Epithelial cell of esophagus (primary cell): ENCODE measurements at regions not wholly inside any gene's neighbourhood (a gene's known extent, or its start where the extent isn't known, plus 50 kb on each side); places are given as distances from the start of the nearest gene placed in this dataset.
A peak's percentile ranks its signal among the peaks of the same experiment; 100 is the strongest.

ENCODE experiments used
- DNase-seq: peaks from one replicate; pipeline ENCODE4 v3.0.0; 2010; ENCODE audit warnings: low read depth
- H3K4me3 ChIP-seq: 2 replicates; pipeline ENCODE4 v1.5.1; 2011; ENCODE audit warnings: mild to moderate bottlenecking, low read length, control low read depth
- TF ChIP-seq, protein P1 (sequence below): IDR thresholded peaks from 2 replicates; pipeline ENCODE4 v1.5.1; 2011; ENCODE audit warnings: low read depth, mild to moderate bottlenecking, low read length, control low read depth, inconsistent platforms; ENCODE audit not compliant: insufficient read depth; ENCODE audit errors: missing control alignments

- H3K4me3 ChIP-seq, result no peak overlapping the region
- no peak for DNase-seq
- TF ChIP-seq, protein P1, sequence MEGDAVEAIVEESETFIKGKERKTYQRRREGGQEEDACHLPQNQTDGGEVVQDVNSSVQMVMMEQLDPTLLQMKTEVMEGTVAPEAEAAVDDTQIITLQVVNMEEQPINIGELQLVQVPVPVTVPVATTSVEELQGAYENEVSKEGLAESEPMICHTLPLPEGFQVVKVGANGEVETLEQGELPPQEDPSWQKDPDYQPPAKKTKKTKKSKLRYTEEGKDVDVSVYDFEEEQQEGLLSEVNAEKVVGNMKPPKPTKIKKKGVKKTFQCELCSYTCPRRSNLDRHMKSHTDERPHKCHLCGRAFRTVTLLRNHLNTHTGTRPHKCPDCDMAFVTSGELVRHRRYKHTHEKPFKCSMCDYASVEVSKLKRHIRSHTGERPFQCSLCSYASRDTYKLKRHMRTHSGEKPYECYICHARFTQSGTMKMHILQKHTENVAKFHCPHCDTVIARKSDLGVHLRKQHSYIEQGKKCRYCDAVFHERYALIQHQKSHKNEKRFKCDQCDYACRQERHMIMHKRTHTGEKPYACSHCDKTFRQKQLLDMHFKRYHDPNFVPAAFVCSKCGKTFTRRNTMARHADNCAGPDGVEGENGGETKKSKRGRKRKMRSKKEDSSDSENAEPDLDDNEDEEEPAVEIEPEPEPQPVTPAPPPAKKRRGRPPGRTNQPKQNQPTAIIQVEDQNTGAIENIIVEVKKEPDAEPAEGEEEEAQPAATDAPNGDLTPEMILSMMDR, result no peak
Observed at GRCh38 chr1:9477535-9477934, 61.7 kb upstream of the SLC25A33 start.

DNA sequence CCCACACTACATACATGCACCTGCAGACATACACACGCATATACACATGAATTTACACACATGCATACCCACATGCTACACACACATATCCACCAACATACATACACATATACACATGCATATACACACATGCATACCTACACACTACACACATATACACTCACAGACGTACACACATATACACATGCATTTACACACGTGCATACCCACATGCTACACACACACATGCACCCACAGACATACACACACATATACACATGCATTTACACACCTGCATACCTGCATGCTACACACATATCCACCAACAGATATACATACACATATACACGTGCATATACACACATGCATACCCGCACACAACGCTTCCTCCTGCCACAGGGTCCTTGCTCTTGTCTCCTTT is 61.2 kb upstream of the SLC25A33 start:
- no peak for DNase-seq
- TF ChIP-seq, protein P1, result no peak
- no peak overlapping the region for H3K4me3 ChIP-seq

DNA sequence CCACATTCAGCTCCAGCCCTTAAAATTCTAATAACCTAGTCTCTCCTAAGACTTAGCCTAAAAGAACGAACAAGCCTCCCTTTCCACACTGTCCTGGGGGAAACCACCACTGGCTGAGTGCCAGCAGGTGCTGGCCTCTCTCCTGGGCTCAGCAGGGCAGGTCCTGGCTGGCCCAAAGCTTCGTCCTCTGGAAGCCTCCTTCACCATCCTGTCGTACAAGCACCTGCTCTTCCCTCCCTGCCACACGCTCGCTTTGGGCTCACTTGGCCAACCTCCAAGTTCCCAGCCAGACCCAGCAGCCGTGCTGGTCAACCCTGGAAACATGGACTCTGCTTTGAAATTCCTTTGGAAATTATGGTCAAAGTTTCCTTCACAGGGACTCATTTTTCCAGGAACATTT is 58.2 kb upstream of the SLC25A33 start:
- DNase-seq, result peak; percentile 37
- no peak overlapping the region for H3K4me3 ChIP-seq
- TF ChIP-seq, protein P1, result no peak

DNA sequence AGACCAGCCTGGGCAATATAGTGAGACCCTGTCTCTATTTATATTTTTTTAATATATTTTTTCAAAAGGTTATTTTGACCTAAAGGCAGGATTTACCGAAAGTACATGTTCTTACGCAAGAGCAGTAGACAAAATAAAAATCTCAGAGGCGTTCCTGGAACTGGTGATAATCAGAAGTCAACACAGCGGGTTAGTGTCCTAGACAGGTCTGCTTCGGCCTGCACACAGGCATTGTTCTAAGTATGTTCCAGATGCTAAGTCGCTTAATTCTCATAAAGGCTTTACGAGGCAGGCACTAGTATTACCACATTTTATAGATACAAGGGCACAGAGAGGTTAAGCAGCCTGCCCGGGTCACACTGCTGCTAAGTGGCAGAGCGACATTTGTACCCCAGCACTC is 56.9 kb upstream of the SLC25A33 start:
- TF ChIP-seq, protein P1, result no peak
- no peak overlapping the region for H3K4me3 ChIP-seq
- no peak for DNase-seq

DNA sequence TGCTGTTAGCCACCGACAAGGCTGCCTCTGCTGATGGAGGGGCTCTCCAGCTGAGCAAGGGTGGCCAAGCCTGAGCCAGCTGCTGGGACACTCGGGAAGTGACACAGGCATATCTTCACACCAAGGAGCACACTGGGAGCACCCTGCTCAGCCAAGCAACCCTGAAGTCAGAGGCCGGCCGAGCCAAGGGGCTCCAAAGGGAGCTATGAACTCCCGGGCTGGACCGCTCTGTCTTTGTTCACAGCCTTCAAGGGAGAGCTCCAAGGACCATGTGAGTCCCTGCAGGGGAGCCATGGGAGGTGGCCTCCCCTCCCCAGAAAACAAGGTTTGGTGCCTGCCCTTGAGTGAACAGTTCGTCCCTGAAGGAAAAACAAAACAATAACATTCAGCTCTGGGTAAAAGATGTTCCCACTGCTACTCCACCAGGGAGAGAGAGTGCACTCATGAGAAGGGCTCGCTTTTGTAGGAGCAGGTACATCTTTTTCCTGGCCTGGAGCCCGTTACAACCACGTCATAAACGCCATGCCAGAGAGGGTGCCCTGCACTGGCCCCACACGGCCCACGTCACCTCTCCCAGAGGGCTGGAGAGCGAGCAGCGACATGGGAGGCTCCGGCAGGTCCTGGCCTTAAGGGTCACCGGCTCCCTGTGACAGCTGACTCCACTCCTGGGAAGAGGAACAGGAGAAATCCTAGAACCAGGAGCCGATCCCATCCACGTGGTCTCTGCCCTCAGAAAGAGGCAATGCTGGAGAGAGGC is 56.3 kb upstream of the SLC25A33 start:
- DNase-seq, result no peak
- TF ChIP-seq, protein P1, result no peak
- no peak overlapping the region for H3K4me3 ChIP-seq

DNA sequence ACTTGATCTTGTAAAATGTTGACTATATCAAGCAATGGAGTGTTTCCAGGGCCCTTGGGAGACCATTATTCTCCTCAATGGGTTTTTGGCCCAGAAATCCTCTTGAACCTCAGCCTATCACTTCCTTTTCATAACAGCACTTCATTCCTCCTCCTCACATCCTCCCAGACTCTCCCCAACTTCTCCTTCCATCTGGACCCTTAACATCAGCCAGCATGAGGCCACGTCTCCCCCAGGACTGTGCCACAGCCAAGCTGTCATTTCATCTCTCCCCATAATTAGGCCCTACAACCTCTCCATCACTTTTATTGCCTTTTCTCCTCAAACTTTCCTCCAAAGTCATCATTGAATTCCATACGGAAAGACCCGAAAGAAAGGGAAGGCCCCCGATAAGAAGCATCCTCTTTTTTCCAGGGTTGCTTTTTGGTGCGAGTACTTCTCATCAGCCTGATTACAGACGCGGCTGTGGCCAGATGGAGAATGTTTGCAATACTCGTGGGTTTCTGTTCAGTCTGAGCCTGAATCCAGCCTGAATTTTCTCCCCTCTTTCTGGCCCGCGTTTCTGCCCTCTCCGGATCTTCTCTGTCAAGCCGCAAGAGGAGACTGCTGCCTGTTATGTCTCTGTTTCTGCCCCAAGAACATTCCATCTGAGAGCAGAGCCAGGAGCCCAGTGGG is 52.7 kb upstream of the SLC25A33 start:
- no peak overlapping the region for H3K4me3 ChIP-seq
- TF ChIP-seq, protein P1, result no peak
- DNase-seq, result no peak
